Naive B cell (primary cell): ENCODE measurements at regions not wholly inside any gene's neighbourhood (a gene's known extent, or its start where the extent isn't known, plus 50 kb on each side); places are given as distances from the start of the nearest gene placed in this dataset.

Source experiments
- ATAC-seq, 2 donors: fragments of 150-1000 bp; cut with Tn5 transposase; 2 replicates each; pipeline ENCODE4 v1.10.0; 2021; ENCODE audit warnings: low read depth in 2 of 2, mild to moderate bottlenecking in 2 of 2, moderate library complexity in 2 of 2
- DNase-seq: peaks from one replicate; pipeline ENCODE4 v3.0.0; 2022
- H3K27ac Mint-ChIP-seq, 6 donors: one replicate each; pipeline ENCODE4 v1.8.0; 2020 to 2022; ENCODE audit warnings: mild to moderate bottlenecking in 6 of 6, mixed read lengths in 6 of 6, moderate library complexity in 5 of 6, inconsistent platforms in 2 of 6
- H3K27me3 Mint-ChIP-seq, 3 donors: one replicate each; pipeline ENCODE4 v1.8.0; 2021 to 2022; ENCODE audit warnings: mixed read lengths in 3 of 3, mild to moderate bottlenecking in 1 of 3
- H3K36me3 Mint-ChIP-seq, 2 donors: one replicate each; pipeline ENCODE4 v1.8.0; 2020 to 2022; ENCODE audit warnings: mixed read lengths in 2 of 2, inconsistent platforms in 1 of 2, mild to moderate bottlenecking in 1 of 2
- H3K4me1 Mint-ChIP-seq, 3 donors: one replicate each; pipeline ENCODE4 v1.8.0; 2020 to 2022; ENCODE audit warnings: mixed read lengths in 3 of 3, inconsistent platforms in 1 of 3, mild to moderate bottlenecking in 1 of 3, moderate library complexity in 1 of 3
- H3K4me3 Mint-ChIP-seq, 8 donors: one replicate each; pipeline ENCODE4 v1.8.0; 2020 to 2022; ENCODE audit warnings: mild to moderate bottlenecking in 8 of 8, mixed read lengths in 8 of 8, moderate library complexity in 8 of 8, inconsistent platforms in 2 of 8
- H3K9me3 Mint-ChIP-seq, 7 donors: one replicate each; pipeline ENCODE4 v1.8.0; 2020 to 2022; ENCODE audit warnings: mixed read lengths in 7 of 7, mild to moderate bottlenecking in 5 of 7, inconsistent platforms in 2 of 7, moderate library complexity in 1 of 7

DNA sequence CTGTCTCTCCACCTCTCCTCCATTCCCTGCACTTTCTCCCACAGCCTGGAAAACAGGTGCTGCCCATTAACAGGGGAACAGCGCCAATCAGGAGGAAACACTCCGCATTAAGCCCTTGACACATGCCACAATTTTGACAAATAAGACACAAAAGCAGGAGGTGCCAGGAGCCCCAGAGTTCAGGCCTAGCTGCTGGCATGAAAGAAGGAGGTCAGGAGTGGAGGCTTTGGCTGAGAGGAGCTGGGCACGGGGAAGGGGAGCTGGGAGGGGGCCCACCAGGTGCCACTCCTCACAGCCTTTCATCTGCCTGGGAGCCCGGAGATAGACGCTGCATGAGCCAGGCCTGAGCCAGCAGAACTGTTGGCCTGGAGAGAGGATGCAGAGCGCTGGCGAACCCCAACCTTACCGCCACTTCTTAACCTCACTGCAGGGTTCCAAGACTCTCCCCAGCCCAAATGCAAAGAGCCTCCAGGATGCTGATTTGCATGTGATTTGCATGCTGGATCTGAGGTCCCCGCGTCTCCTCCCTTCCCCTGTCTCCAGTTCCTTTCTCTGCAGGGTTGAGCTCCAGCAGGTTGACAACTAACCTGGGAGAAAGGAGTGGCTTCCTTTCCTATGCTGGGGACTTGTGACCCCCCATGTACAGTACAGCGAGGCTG, 139.8 kb upstream of the SDK2 start:
- DNase-seq (no peak), ATAC-seq (no peak)
- H3K4me1 Mint-ChIP-seq = no peaks in the 10 kb centered on the region
- H3K27me3 Mint-ChIP-seq = peaks cover 25 to 54% (median 49%) of the 10 kb centered on the region in 3 donors
- no peak overlapping the region for H3K4me3 Mint-ChIP-seq
- peaks cover 0 to 2% of the 10 kb centered on the region in 2 donors for H3K36me3 Mint-ChIP-seq
- no peak overlapping the region for H3K27ac Mint-ChIP-seq
- H3K9me3 Mint-ChIP-seq = peaks cover 0 to 5% (median 0%) of the 10 kb centered on the region in 7 donors

DNA sequence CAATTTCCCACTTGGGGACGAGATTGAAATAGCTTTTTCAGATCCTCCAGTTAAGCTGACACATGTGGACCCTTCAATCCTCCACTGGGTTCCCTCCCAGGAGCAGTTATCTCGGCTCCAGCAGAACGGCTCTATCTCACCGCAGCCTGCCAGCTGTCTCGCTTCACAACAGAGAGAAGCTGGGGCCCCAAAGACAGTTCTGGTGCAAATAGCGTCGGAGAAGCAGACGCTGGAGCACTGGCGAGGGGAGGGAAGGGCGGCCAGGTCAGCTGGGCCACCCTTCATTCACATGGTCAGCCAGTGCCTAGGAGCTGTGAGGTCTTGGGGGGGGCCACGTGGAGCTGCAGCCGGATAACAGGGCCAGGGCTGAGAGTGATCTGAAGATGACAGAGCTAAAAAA, 141.3 kb upstream of the SDK2 start:
- ATAC-seq (no peak), DNase-seq (no peak)
- peaks cover 0 to 2% (median 0%) of the 10 kb centered on the region in 7 donors for H3K9me3 Mint-ChIP-seq
- no peaks in the 10 kb centered on the region for H3K4me1 Mint-ChIP-seq
- no peak overlapping the region for H3K27ac Mint-ChIP-seq
- H3K36me3 Mint-ChIP-seq = no peaks in the 10 kb centered on the region
- H3K27me3 Mint-ChIP-seq = peaks cover 25 to 59% (median 49%) of the 10 kb centered on the region in 3 donors
- H3K4me3 Mint-ChIP-seq = no peak overlapping the region

DNA sequence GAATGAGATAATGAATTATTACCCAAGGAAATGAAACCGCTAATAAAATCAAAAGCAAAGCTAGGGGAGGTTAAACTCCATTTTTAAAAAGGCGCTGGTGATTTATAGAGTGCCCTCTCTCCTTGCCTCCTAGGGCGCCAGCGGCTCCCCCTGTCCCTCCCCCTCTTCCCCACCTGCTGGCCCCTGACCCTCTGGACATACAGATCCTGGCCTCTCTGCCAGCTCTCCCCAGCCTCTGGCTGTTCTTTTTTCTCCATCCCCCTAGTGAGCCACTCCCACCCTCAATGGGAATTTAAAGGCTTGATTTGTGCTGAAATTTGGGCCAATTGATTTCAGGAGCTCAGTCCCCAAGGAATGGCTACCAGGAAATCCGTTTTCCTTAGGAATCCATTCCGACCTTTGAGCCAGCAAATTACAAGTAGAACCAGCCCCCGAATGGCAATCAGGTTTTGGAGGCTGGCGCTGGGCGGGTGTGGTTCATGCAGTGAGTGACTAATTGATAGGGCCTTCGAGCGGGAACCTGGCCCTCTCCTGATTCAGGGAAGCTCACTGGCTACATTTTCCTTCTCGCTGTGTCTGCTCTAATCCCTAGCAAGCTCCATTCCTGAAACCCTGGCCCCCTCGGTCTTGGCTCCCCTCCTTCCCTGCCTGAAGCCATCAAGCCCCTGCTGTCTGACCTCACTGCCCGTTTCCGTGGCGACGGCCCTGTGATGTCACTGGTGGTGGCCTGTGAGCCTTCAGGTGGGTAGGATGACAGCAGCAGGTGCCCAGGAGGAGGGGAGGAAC, 141.9 kb upstream of the SDK2 start:
- H3K4me3 Mint-ChIP-seq = no peak overlapping the region
- H3K36me3 Mint-ChIP-seq = no peaks in the 10 kb centered on the region
- ATAC-seq = no peak

DNA sequence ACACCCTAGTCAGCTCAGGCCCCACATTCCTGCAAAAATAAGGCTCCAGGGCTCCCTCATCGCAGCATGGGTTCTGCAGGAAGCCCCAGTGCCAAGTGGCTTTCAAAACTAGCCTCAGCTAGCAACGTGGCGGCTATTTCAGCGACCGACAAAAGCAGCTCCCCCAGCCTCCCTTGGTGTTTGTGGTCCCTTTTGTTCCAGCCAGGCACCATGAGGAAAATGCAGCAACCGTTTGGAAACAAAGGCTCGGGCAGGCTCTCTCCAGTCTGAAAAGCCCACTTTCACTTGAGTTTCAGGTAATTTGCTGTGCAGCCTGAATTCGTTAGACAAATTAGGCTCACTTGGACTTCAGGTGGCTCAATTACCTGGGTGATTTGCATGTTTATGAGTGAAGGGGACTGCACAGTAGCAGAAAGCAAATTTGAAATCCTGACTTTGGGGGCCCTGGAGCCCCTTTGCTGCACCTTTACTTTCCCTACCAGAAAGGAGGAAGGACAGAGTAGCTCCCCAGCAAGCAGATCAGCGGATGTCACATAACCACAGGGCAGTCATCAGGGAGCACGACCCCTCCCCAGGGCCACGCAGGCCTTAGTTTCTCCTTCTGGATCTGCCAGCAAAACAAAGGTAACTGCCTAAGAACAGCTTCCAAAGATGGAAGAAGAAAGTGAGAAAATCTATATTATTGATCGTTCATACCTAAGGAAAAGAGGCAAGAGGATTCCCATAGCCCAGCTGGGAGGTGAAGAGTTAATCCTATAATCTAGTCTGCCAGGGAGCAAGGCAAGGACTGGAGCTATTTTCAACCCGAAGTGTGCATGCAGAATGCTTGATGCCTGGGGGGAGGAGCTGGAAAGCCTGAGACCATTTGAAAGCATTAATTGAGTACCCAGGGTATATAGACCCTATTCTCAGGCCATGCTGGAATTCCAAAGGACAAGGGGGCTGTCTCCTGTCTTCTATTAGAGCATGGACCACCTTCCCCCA, 143.1 kb upstream of the SDK2 start:
- ATAC-seq (no peak), DNase-seq (no peak)
- no peak overlapping the region for H3K4me3 Mint-ChIP-seq
- no peaks in the 10 kb centered on the region for H3K4me1 Mint-ChIP-seq
- H3K27me3 Mint-ChIP-seq = peaks cover 24 to 71% (median 56%) of the 10 kb centered on the region in 3 donors
- no peak overlapping the region for H3K27ac Mint-ChIP-seq
- H3K36me3 Mint-ChIP-seq = no peaks in the 10 kb centered on the region
- no peaks in the 10 kb centered on the region for H3K9me3 Mint-ChIP-seq

More for the DNA sequence above, 141.9 kb upstream of the SDK2 start:
- Mint-ChIP-seq H3K27ac (no peak overlapping the region), H3K27me3 (peaks cover 25 to 60% (median 49%) of the 10 kb centered on the region in 3 donors), H3K4me1 (no peaks in the 10 kb centered on the region), H3K9me3 (no peaks in the 10 kb centered on the region)
- no peak for DNase-seq

DNA sequence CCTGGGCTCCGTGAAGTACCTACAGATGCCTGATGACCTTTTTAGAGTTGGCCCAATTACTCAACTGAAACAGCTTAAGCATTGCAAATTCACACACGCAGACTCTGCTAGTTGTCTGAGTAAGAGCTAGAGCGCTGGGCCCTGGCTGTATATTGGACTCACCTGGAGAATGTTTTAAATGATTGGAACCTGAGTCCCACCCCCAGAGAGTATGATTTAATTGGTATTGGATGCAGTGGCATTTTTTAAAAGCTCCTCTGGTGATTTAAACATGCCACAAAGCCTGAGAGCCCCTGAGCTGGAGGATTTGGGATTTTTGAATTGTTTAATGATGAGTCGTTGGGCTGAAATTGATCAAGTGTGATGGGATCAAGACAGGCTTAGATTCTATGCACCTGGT, 143.9 kb upstream of the SDK2 start:
- H3K27me3 Mint-ChIP-seq = peaks cover 28 to 70% (median 49%) of the 10 kb centered on the region in 3 donors
- no peaks in the 10 kb centered on the region for H3K4me1 Mint-ChIP-seq
- no peak overlapping the region for H3K4me3 Mint-ChIP-seq
- ATAC-seq (no peak), DNase-seq (no peak)
- H3K27ac Mint-ChIP-seq = no peak overlapping the region
- no peaks in the 10 kb centered on the region for H3K9me3 Mint-ChIP-seq
- H3K36me3 Mint-ChIP-seq = no peaks in the 10 kb centered on the region

DNA sequence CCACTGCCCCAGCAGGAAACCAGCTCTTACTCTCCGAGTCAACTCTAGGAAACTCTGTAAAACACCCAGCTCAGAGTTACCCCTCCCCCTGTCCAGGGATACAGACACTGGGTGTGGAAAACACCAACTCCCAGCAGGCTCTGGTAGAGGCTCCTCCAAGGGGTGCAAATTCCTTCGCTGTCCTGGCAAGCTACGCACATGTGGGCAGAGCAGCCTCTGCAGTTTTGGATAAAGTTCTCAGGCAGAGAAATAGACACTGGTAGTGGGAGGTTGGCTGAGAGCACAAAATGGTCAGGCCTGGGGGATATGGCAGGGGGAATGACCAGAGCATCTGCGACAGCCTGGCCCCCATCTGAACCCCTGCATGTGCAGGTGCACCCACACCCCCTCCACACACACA, 146.9 kb upstream of the SDK2 start:
- H3K4me1 Mint-ChIP-seq = no peaks in the 10 kb centered on the region
- no peak for ATAC-seq
- peaks cover 21 to 45% (median 37%) of the 10 kb centered on the region in 3 donors for H3K27me3 Mint-ChIP-seq
- H3K27ac Mint-ChIP-seq = peak overlapping the region in 1 of 6 donors; percentile 76
- no peak for DNase-seq
- H3K9me3 Mint-ChIP-seq = no peaks in the 10 kb centered on the region
- no peak overlapping the region for H3K4me3 Mint-ChIP-seq
- no peaks in the 10 kb centered on the region for H3K36me3 Mint-ChIP-seq

DNA sequence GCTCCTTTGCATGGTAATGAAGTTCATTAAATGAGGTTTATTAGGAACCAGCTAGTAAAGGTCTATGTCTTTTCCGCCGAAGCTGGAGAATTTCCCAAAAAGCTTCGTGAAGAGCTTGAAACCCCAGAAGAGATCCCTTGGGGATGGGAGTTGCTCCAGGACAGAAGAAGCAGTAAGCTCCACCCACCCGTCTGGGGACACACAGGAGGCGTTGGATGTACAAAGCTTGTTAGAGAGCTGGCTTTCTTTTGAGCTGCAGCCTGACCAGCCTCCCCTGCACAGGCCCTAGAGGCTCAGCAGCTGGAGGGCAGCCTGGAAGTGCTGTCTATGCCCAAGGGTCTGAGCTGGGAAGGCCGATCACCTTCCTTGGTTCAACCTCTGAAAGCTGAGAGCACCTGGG, 147.4 kb upstream of the SDK2 start:
- Mint-ChIP-seq H3K27me3 (peaks cover 22 to 41% (median 34%) of the 10 kb centered on the region in 3 donors), H3K4me3 (no peak overlapping the region), H3K27ac (peak overlapping the region in 1 of 6 donors; percentile 76), H3K4me1 (no peaks in the 10 kb centered on the region), H3K36me3 (no peaks in the 10 kb centered on the region), H3K9me3 (no peaks in the 10 kb centered on the region)
- no peak for ATAC-seq
- DNase-seq = no peak

DNA sequence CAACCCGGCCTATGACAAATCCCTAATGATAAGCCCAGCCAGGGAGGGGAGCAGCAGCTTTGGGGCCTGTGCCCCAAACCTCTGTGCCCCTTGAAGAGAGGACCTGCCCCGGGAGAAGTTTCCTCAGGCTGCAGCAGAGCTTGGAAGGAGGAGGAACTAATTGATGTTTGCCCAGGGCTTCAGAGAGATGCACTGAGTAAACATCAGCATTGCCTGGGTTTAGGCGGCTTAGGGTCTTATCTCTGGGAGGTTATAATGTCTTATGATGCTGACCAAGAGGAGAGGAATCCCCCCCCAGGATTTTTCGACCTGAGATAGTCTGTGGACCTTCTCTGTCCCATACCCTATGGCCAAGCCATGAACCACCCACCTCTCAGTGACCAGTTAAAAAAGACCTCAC, 148.7 kb upstream of the SDK2 start:
- no peak overlapping the region for H3K4me3 Mint-ChIP-seq
- H3K36me3 Mint-ChIP-seq = no peaks in the 10 kb centered on the region
- DNase-seq (no peak), ATAC-seq (no peak)
- no peak overlapping the region for H3K27ac Mint-ChIP-seq
- H3K9me3 Mint-ChIP-seq = no peaks in the 10 kb centered on the region
- no peaks in the 10 kb centered on the region for H3K4me1 Mint-ChIP-seq
- peaks cover 17 to 40% (median 31%) of the 10 kb centered on the region in 3 donors for H3K27me3 Mint-ChIP-seq

DNA sequence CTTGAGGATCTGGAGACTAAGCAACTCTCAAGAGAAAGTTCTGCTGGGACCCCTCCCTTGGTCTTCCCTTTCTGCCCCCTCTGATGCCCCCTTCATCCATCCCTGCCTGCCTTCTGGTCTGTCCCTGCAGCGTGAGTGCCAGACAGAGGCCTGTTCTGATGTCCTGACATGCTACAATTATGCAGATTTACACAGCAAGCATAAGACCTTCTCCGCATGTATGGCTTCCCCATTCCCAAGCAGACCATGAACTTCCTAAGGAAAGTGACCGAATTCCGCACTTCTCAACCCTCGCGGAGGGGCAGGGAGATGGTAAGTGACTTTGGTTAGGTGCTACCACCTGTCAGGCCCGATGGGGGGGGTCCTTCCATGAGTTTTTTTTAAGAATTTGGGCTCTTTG, 150.1 kb upstream of the SDK2 start:
- ATAC-seq (no peak), DNase-seq (no peak)
- peaks cover 16 to 48% (median 26%) of the 10 kb centered on the region in 3 donors for H3K27me3 Mint-ChIP-seq
- no peaks in the 10 kb centered on the region for H3K4me1 Mint-ChIP-seq
- H3K27ac Mint-ChIP-seq = no peak overlapping the region
- no peak overlapping the region for H3K4me3 Mint-ChIP-seq
- no peaks in the 10 kb centered on the region for H3K9me3 Mint-ChIP-seq
- H3K36me3 Mint-ChIP-seq = no peaks in the 10 kb centered on the region

DNA sequence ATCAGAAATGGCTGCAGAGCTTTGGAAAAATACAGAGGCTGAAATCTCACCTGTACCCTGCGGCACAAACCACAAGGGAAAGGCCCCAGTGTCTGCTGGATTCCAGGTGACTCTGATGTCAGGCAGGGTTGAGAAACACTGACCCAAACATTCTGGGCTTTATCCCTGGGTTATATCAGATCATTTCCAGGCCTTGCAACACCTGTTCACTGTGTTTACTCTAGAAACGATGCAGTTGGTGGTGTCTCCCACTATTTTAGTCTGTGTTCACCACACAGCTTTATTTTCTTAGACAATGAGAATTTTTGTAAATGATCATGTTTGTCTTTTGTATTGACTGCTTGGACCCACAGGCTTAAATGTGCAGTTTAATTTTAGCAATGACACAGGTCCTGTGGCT, 151.5 kb upstream of the SDK2 start:
- no peaks in the 10 kb centered on the region for H3K9me3 Mint-ChIP-seq
- H3K36me3 Mint-ChIP-seq = no peaks in the 10 kb centered on the region
- ATAC-seq (no peak), DNase-seq (no peak)
- H3K4me3 Mint-ChIP-seq = no peak overlapping the region
- H3K4me1 Mint-ChIP-seq = no peaks in the 10 kb centered on the region
- peaks cover 23 to 54% (median 40%) of the 10 kb centered on the region in 3 donors for H3K27me3 Mint-ChIP-seq
- no peak overlapping the region for H3K27ac Mint-ChIP-seq

DNA sequence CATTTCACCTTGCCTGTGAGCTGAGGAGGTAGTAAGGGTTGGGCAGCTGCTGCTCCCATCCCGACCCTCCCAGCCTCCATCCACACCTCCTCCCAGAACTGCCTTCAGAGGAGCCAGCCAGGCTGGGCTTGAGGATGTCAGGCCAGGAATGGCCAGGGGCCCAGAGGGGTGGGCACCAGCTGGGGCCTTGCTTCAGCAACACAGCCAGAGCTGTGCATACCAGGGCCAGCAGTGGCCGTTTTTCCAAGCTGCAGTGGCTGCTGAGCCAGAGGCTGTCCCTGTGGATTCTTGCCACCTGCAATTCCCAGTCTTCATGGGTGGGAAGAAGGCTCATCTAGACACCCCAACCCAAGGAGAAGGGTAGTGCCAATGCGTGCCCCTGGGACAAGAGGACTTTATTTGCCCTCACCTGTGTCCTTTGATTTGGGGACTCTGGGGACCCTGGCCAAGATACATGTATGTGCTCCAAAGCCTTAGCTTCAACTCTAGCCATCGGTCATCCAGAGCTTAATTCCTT, 153.4 kb upstream of the SDK2 start:
- H3K36me3 Mint-ChIP-seq = peaks cover 0 to 8% of the 10 kb centered on the region in 2 donors
- peaks cover 0 to 7% (median 3%) of the 10 kb centered on the region in 7 donors for H3K9me3 Mint-ChIP-seq
- peaks cover 26 to 53% (median 52%) of the 10 kb centered on the region in 3 donors for H3K27me3 Mint-ChIP-seq
- ATAC-seq (no peak), DNase-seq (no peak)
- no peak overlapping the region for H3K4me3 Mint-ChIP-seq
- H3K27ac Mint-ChIP-seq = no peak overlapping the region
- H3K4me1 Mint-ChIP-seq = no peaks in the 10 kb centered on the region

DNA sequence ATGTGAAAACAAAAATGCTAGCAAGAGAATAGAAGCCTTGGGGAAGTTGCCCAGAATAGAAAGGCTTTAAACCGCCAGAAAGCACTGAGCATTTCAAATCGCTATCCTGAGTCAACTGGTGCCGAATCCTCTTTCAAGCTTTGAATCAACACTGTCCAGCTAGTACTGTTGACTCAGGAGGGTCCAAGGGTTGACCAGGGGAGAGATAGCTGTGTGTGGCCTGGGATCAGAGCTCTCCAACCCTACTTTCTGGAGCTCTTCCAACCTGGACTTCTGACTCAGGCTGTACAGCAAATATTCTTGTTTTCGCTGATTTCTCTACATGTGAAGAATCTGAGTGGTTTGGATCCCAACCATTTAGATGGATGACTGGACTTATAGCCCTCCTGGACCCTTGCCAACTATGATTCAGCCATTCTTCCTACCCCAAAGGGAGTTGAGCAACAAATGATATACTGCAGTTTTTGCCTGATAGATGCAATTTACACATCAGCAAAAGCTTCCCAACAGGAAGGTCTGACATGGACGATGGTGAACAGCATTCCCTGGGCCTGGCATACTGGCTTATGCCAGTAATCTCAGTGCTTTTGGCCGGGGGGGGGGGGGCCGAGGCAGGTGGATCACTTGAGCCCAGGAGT, 154.0 kb upstream of the SDK2 start:
- Mint-ChIP-seq H3K36me3 (peaks cover 0 to 8% of the 10 kb centered on the region in 2 donors), H3K27ac (no peak overlapping the region), H3K4me3 (no peak overlapping the region), H3K4me1 (no peaks in the 10 kb centered on the region), H3K9me3 (peaks cover 0 to 13% (median 8%) of the 10 kb centered on the region in 7 donors), H3K27me3 (peaks cover 27 to 58% (median 48%) of the 10 kb centered on the region in 3 donors)
- no peak for DNase-seq
- ATAC-seq = no peak

DNA sequence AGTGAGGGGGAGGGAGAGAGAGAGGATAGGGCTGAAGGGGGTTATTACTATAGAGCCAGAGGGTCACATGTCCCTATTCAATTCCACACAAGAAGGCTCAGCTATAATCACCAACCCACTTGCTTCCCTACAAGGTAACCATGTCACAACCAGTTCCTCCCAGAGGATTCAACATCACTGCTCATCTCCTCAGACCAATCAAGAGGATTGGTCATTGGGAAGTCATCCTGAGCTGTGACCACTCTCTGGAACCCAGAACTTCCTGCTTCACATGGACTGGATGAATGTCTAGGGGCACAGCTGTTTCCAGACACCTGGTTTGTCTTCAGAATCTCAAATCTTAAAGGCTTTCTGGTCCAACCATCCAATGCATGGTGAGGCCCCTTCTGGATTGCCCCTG, 154.9 kb upstream of the SDK2 start:
- Mint-ChIP-seq H3K27me3 (peaks cover 30 to 55% (median 43%) of the 10 kb centered on the region in 3 donors), H3K27ac (no peak overlapping the region), H3K4me3 (no peak overlapping the region), H3K9me3 (peaks cover 1 to 16% (median 9%) of the 10 kb centered on the region in 7 donors), H3K36me3 (peaks cover 0 to 8% of the 10 kb centered on the region in 2 donors), H3K4me1 (no peaks in the 10 kb centered on the region)
- no peak for DNase-seq
- no peak for ATAC-seq
